Loucy (cell line): ENCODE measurements at regions not wholly inside any gene's neighbourhood (a gene's known extent, or its start where the extent isn't known, plus 50 kb on each side); places are given as distances from the start of the nearest gene placed in this dataset.

Source experiments
- CTCF ChIP-seq: fragments of 200-600 bp; sonication (generic); conservative IDR thresholded peaks from 2 replicates; pipeline ENCODE4 v1.5.1; 2014; ENCODE audit warnings: mild to moderate bottlenecking, antibody characterized with exemption, low read length
- EZH2phosphoT487 ChIP-seq: fragments of 200-600 bp; IDR thresholded peaks from 2 replicates; pipeline ENCODE4 v1.6.1; 2018; ENCODE audit warnings: antibody characterized with exemption, mild to moderate bottlenecking, moderate library complexity, borderline replicate concordance

GRCh38 chr11:129723146-129723760, 92.4 kb upstream of the TMEM45B start:
- TF ChIP-seq CTCF (no peak), EZH2phosphoT487 (no peak)
